Fibroblast of skin of right biceps (primary cell): ENCODE measurements at regions not wholly inside any gene's neighbourhood (a gene's known extent, or its start where the extent isn't known, plus 50 kb on each side); places are given as distances from the start of the nearest gene placed in this dataset.
"Not testable (repeated sequence)": the region's sequence is repeated elsewhere in the genome, so short reads cannot be mapped to it uniquely, and the experiment has no call there.

Experiments used
- DNase-seq: peaks from one replicate; pipeline ENCODE4 v3.0.0-alpha.2; 2013

GRCh38 chr1:95535614-95536013 is 301.6 kb downstream of the RWDD3 start:
- no peak for DNase-seq

GRCh38 chr1:95536501-95536900 is 302.5 kb downstream of the RWDD3 start:
- DNase-seq: no peak

GRCh38 chr1:95537176-95537575 is 303.2 kb downstream of the RWDD3 start:
- DNase-seq: no peak

DNA sequence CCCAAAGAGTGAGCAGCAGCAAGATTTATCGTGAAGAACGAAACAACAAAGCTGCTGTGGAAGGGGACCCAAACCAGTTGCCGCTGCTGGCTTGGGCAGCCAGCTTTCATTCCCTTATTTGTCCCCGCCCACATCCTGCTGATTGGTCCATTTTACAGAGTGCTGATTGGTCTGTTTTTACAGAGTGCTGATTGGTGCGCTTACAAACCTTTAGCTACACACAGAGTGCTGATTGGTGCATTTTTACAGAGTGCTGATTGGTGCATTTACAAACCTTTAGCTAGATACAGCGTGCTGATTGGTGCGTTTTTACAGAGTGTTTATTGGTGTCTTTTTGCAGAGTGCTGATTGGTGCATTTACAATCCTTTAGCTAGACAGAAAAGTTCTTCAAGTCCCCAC is 304.2 kb downstream of the RWDD3 start:
- not testable (repeated sequence) for DNase-seq

GRCh38 chr1:95542936-95543335 is 308.9 kb downstream of the RWDD3 start:
- DNase-seq: no peak

DNA sequence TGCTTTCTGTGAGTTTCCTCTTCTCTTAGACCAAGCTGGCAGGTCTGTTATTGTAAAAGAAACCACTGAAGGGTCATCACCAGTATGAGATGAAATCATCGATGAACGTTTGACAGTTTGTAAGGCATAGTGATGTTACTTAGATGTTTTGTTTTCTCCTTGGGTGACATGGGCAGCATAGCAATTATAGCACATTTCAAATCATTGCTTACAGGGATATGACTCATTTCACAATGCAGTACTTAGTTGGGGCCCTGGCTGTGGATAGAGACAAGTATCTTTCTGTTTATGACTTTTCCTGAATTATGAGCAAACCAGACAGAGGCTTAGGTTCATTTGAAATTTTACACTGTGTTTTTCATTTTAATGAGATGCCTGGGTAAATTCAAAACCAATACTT is 313.0 kb downstream of the RWDD3 start:
- no peak for DNase-seq

GRCh38 chr1:95548211-95548610 is 314.2 kb downstream of the RWDD3 start:
- DNase-seq: no peak

DNA sequence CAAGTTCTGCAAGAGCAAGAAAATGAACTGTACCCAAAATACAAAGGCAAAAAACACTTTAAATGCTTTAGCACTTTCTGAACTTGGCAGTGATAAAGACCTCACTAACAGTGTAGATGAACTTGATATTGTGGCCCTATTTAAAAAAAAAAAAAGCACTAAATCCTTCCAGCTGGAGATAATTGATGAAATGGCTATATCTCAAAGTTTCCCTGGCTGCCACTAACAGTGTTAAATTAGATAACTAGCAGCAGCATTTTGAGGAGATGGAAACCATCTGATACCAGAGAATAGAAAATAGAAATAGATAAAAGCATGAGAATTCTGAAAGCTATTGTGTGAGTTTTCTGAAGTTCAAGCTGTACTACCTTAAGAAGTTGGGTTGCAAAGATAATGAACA is 317.2 kb downstream of the RWDD3 start:
- DNase-seq: no peak

- no peak for DNase-seq
These were observed 319.6 kb downstream of the RWDD3 start for GRCh38 chr1:95553595-95553994.

DNA sequence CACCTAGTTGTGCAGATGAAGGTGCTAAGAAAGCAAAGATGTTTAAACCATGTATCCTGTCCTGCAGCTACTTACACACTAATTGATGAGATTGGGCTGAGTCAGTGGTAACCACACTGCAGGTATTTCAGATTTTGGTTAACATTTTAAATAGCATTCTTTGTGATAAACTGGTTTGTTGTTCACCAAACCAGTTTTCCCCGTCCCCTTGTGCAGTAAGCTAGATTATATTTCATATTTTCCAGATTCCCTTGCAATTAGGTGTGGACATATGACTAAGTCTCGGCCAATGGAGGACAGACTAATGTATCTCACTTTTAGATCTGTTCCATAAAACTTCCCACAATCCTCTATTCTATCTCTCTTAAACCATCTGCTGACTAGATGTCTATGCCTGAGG is 320.4 kb downstream of the RWDD3 start:
- no peak for DNase-seq

DNA sequence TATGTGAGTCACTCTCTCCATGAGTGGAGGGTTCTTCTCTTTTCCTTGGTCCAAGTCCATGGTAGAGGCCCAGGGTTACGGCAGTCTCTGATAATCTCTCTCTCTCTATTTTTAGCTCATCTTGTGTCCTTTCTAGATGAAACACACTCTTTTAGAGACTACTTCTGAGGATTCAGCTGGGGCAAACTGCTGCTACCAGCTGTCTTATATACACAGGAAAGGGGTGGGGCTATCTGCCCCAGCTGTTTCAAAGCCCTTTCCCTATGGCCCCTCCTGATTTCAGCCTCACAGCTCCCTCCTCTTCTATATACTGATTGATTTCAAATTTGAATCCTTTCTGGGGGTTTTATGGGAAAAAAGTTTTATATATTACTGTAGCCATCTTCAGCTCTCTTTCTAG is 324.8 kb downstream of the RWDD3 start:
- no peak for DNase-seq

- no peak for DNase-seq
These were observed 327.3 kb downstream of the RWDD3 start for GRCh38 chr1:95561346-95561745.

DNA sequence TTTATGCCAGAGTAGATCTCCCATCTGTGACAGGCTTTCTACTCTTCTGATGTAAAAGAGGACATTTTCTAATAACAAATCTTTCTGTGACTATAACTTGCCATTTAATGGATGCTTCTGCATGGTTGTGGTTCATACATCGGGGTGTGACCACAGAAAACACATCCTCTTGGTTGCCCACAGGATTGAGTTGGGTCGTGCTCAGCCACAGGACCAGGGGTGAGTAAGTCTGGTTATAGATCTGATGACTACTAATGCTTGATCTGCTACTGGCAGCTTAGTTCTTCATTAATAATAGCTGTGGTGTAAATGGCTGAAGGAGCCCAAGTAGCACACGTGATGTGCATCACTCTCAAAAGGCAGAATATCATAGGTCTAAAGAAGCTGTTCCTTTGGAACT is 328.2 kb downstream of the RWDD3 start:
- DNase-seq: no peak

GRCh38 chr1:95572002-95572401 is 338.0 kb downstream of the RWDD3 start:
- no peak for DNase-seq

DNA sequence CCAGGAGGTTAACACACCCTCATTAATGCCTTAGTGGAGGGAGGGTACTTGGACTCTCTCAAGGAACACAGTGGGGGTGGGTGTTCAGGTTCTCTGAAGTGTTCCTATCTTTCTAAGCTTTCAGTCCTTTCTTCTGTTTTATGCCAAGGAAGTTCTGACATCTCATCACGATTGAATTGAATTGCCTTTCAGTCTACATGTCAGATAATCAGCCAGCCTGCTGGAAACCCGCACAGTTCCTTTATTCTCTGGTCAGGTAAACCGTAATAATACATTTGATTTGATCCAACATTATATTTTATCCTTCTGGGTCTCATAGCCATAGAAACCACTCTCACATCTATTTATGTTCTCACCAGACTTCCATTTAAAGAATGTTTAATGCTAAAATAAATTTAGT is 339.0 kb downstream of the RWDD3 start:
- no peak for DNase-seq

GRCh38 chr1:95575291-95575690 is 341.3 kb downstream of the RWDD3 start:
- DNase-seq: no peak

GRCh38 chr1:95578462-95578861 is 344.5 kb downstream of the RWDD3 start:
- DNase-seq: no peak

GRCh38 chr1:95582191-95582590 is 348.2 kb downstream of the RWDD3 start:
- DNase-seq: no peak

- DNase-seq: no peak
These were observed 348.7 kb downstream of the RWDD3 start for GRCh38 chr1:95582746-95583145.

GRCh38 chr1:95583661-95584210 is 349.7 kb downstream of the RWDD3 start:
- no peak for DNase-seq

GRCh38 chr1:95584315-95584714 is 350.3 kb downstream of the RWDD3 start:
- no peak for DNase-seq

DNA sequence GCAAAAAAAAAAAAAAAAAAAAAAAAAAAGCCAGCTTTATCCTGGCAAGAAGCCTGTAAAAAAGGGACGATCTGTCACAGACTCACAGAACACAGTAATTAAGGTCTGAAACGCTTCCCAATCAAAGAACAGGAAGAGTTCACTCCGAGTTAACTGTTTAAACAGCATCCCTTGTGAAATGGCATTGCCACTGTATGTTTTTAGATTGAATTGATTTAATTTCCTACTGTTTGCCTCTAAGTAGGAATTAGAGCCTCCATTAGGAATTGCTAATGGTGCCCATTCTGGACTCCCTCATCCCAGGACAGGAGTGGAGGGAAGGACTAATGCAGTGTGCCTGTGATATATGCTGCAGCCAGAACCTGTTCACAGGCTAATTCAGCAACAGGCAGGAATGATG is 370.8 kb downstream of the RWDD3 start:
- DNase-seq: no peak

DNA sequence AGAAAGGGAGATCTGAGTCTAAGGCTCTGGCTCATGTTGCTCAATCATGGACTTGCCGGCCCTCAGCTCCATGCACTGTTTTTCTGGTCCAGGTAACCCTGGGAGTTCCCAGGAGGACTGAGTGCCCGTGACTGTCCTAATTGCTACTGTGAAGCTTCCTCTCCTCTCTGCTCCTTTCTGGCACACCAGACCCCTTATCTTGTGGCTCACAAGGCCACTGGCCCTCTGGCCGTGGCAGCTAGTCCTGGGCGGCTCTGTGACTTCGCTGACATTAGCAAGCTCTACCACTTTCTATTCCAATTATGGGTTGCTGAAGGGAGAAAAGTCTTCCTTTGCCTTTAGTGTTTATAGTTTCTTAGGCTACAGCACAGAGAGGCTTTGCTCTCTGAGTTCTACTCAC is 380.2 kb downstream of the RWDD3 start:
- DNase-seq: no peak

- DNase-seq: no peak
These were observed 381.4 kb downstream of the RWDD3 start for GRCh38 chr1:95615421-95615820.

GRCh38 chr1:95620076-95620475 is 386.1 kb downstream of the RWDD3 start:
- no peak for DNase-seq

- no peak for DNase-seq
These were observed 388.6 kb downstream of the RWDD3 start for GRCh38 chr1:95622609-95623008.
